Erythroblast (primary cell): ENCODE measurements at regions not wholly inside any gene's neighbourhood (a gene's known extent, or its start where the extent isn't known, plus 50 kb on each side); places are given as distances from the start of the nearest gene placed in this dataset.

Source experiments
- GATA1 ChIP-seq: IDR thresholded peaks from 2 replicates; pipeline ENCODE4 v1.6.1; 2011; ENCODE audit warnings: low read depth, mild to moderate bottlenecking, control low read depth, low read length, moderate library complexity
- POLR2A ChIP-seq: IDR thresholded peaks from 2 replicates; pipeline ENCODE4 v1.6.1; 2011; ENCODE audit warnings: mild to moderate bottlenecking, low read length

GRCh38 chr18:39752351-39752750 lies 2186.8 kb upstream of the CELF4 start:
- TF ChIP-seq POLR2A: no peak
- no peak for TF ChIP-seq GATA1
